ENCODE measurements at regions not wholly inside any gene's neighbourhood (a gene's known extent, or its start where the extent isn't known, plus 50 kb on each side); places are given as distances from the start of the nearest gene placed in this dataset.

DNA sequence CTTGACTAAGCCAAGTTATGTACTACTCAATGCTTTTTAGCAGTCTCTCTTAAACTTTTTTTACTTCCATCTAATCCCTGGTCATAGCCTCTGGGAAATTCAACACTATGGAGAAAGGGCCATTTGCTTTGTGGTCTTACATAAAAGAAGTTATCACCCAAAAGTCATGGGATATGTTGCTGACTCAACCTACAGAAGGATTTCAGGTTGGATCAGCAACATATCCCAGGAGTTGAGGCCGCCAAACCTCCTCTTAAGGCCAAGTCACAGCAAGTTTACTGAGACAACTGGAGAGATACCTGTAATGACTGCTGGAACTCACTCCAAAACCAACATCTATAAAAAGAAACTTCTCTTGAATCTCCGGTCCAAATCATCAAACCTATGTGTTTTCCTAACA lies 141.1 kb downstream of the IRS1 start:
- Mint-ChIP-seq H3K36me3 (ENCODE audit: low read depth) (no peaks in the 10 kb centered on the region), H3K4me1 (ENCODE audit: low read depth) (no peaks in the 10 kb centered on the region), H3K4me3 (no peak overlapping the region), H3K27ac (no peak overlapping the region), H3K9me3 (no peaks in the 10 kb centered on the region), H3K27me3 (no peaks in the 10 kb centered on the region)
- Histone ChIP-seq H3K4me3 (ENCODE audit: low read length) (no peak overlapping the region), H3K9me3 (ENCODE audit: control insufficient read depth in 1 of 2, insufficient read depth in 1 of 2, low read length in 2 of 2) (no peaks in the 10 kb centered on the region), H3K4me1 (ENCODE audit: insufficient read depth, low read length) (no peaks in the 10 kb centered on the region), H3K27me3 (ENCODE audit: control insufficient read depth in 1 of 2, insufficient read depth in 2 of 2, low read length in 2 of 2) (no peaks in the 10 kb centered on the region), H3K36me3 (ENCODE audit: insufficient read depth, low read length) (no peaks in the 10 kb centered on the region), H3K27ac (ENCODE audit: low read depth in 1 of 2, low read length in 2 of 2) (no peak overlapping the region)
- DNase-seq (no peak), ATAC-seq (ENCODE audit: poor library complexity) (no peak)
- intact Hi-C loops (cut with DNase I, micrococcal nuclease), result no loop called here
- POLR2A ChIA-PET, result no interaction called here
- TF ChIP-seq, protein P1, sequence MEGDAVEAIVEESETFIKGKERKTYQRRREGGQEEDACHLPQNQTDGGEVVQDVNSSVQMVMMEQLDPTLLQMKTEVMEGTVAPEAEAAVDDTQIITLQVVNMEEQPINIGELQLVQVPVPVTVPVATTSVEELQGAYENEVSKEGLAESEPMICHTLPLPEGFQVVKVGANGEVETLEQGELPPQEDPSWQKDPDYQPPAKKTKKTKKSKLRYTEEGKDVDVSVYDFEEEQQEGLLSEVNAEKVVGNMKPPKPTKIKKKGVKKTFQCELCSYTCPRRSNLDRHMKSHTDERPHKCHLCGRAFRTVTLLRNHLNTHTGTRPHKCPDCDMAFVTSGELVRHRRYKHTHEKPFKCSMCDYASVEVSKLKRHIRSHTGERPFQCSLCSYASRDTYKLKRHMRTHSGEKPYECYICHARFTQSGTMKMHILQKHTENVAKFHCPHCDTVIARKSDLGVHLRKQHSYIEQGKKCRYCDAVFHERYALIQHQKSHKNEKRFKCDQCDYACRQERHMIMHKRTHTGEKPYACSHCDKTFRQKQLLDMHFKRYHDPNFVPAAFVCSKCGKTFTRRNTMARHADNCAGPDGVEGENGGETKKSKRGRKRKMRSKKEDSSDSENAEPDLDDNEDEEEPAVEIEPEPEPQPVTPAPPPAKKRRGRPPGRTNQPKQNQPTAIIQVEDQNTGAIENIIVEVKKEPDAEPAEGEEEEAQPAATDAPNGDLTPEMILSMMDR (IDR thresholded peaks at IDR 0.05), result no peak
- CTCF ChIA-PET, result no interaction called here

DNA sequence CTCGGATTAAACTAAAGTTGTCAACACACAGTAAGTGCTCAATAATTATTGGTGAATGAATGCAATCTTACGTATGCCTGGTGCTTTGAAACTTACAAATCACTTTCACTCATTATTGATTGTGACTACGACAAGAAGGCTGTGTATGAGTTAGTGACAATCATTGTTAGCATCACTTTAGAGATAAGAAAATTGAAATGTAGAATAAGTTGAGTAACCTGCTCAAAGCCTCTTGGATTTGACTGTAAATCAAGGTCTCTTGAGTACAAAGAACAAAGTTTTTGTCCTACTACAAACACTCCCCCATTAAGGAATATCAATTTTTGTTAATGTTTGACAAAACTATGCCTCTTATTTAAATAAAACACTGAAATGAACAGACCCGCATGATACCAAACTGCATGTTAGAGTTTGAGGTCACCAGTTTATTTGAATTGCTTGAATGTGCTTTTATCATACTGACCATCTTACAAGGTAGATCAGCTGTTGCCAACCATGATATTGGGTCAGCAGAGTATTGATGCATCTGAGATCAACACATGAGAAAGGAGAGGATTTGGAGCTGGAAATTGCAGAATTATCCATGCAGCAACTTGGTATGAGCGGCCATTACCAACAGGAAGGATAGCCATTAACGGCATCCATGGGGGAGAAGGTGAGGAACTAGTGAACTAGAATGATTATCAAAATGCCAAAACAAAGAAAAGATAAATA lies 142.1 kb downstream of the IRS1 start:
- Histone ChIP-seq H3K27me3 (ENCODE audit: control insufficient read depth in 1 of 2, insufficient read depth in 2 of 2, low read length in 2 of 2) (no peaks in the 10 kb centered on the region), H3K36me3 (ENCODE audit: insufficient read depth, low read length) (no peaks in the 10 kb centered on the region), H3K4me3 (ENCODE audit: low read length) (no peak overlapping the region), H3K9me3 (ENCODE audit: control insufficient read depth in 1 of 2, insufficient read depth in 1 of 2, low read length in 2 of 2) (no peaks in the 10 kb centered on the region), H3K4me1 (ENCODE audit: insufficient read depth, low read length) (no peaks in the 10 kb centered on the region), H3K27ac (ENCODE audit: low read depth in 1 of 2, low read length in 2 of 2) (no peak overlapping the region)
- Mint-ChIP-seq H3K27ac (no peak overlapping the region), H3K9me3 (no peaks in the 10 kb centered on the region), H3K27me3 (no peaks in the 10 kb centered on the region), H3K4me3 (no peak overlapping the region), H3K36me3 (ENCODE audit: low read depth) (no peaks in the 10 kb centered on the region), H3K4me1 (ENCODE audit: low read depth) (no peaks in the 10 kb centered on the region)
- CTCF ChIA-PET, result no interaction called here
- no peak for ATAC-seq (ENCODE audit: poor library complexity)
- TF ChIP-seq, protein P1 (IDR thresholded peaks at IDR 0.05), result no peak
- intact Hi-C loops (cut with DNase I, micrococcal nuclease), result no loop called here
- POLR2A ChIA-PET, result no interaction called here
- DNase-seq, result no peak

DNA sequence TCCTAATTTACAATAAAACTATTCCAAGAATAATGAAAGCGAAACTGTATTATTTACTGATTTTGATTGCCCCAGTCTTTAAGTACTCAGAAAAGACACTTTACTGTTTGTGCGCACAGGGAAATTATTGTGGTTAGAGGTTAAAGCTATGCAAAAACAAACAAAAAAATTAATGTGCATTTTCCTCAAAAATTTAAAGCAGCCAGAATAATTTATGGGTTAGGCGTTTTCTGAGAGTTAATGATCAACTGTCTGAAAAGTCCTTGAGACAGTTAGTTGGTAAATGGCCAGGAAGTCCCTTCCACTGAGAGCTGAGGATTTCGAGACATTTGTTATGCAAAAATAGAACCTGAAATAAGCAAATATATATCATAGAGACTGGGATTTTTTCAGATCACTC lies 143.3 kb downstream of the IRS1 start:
- no peaks in the 10 kb centered on the region for H3K9me3 ChIP-seq (ENCODE audit: control insufficient read depth in 1 of 2, insufficient read depth in 1 of 2, low read length in 2 of 2)
- no peaks in the 10 kb centered on the region for H3K27me3 Mint-ChIP-seq
- H3K4me3 Mint-ChIP-seq, result no peak overlapping the region
- H3K27me3 ChIP-seq (ENCODE audit: control insufficient read depth in 1 of 2, insufficient read depth in 2 of 2, low read length in 2 of 2), result no peaks in the 10 kb centered on the region
- H3K27ac ChIP-seq (ENCODE audit: low read depth in 1 of 2, low read length in 2 of 2), result no peak overlapping the region
- TF ChIP-seq, protein P1 (IDR thresholded peaks at IDR 0.05), result no peak
- H3K4me3 ChIP-seq (ENCODE audit: low read length), result no peak overlapping the region
- no peaks in the 10 kb centered on the region for H3K36me3 ChIP-seq (ENCODE audit: insufficient read depth, low read length)
- H3K9me3 Mint-ChIP-seq, result no peaks in the 10 kb centered on the region
- no peak for ATAC-seq (ENCODE audit: poor library complexity)
- CTCF ChIA-PET, result no interaction called here
- no peaks in the 10 kb centered on the region for H3K36me3 Mint-ChIP-seq (ENCODE audit: low read depth)
- POLR2A ChIA-PET, result no interaction called here
- H3K4me1 Mint-ChIP-seq (ENCODE audit: low read depth), result no peaks in the 10 kb centered on the region
- no peak for DNase-seq
- no peak overlapping the region for H3K27ac Mint-ChIP-seq
- intact Hi-C loops (cut with DNase I, micrococcal nuclease), result no loop called here
- H3K4me1 ChIP-seq (ENCODE audit: insufficient read depth, low read length), result no peaks in the 10 kb centered on the region
